Skin epidermis (tissue), 12 donors: ENCODE measurements at regions not wholly inside any gene's neighbourhood (a gene's known extent, or its start where the extent isn't known, plus 50 kb on each side); places are given as distances from the start of the nearest gene placed in this dataset.
"Not testable (repeated sequence)": the region's sequence is repeated elsewhere in the genome, so short reads cannot be mapped to it uniquely, and the experiment has no call there.

Experiments
- H3K27ac ChIP-seq, 21 experiments: fragments of 200-600 bp; sonication (generic) in 11 of 21; one replicate each; pipeline ENCODE4 v1.5.0; 2020; ENCODE audit warnings: mild to moderate bottlenecking in 3 of 21, inconsistent platforms in 2 of 21, moderate library complexity in 2 of 21
- H3K4me3 ChIP-seq, 7 experiments: fragments of 200-600 bp; sonication (generic) in 2 of 7; one replicate each; pipeline ENCODE4 v1.5.0; 2020; ENCODE audit warnings: inconsistent platforms in 2 of 7, mild to moderate bottlenecking in 2 of 7, moderate library complexity in 1 of 7

DNA sequence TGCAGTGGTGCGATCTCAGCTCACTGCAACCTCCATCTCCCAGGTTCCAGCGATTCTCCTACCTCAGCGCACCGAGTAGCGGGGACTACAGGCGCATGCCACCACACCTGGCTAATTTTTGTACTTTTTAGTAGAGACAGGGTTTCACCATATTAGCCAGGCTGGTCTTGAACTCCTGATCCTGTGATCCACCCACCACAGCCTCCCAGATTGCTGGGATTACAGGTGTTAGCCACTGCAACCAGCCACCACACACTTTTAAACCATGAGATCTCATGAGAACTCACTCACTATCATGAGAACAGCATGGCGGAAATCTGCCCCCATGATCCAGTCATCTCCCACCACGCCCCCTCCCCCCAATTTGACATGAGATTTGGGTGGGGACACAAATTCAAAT, 636.9 kb downstream of the MCTP2 start:
- H3K27ac ChIP-seq, H3K4me3 ChIP-seq: not testable (repeated sequence)

- Histone ChIP-seq H3K4me3 (no peak overlapping the region), H3K27ac (no peak overlapping the region)
Measured at GRCh38 chr15:94875550-94875949, 644.2 kb downstream of the MCTP2 start.

DNA sequence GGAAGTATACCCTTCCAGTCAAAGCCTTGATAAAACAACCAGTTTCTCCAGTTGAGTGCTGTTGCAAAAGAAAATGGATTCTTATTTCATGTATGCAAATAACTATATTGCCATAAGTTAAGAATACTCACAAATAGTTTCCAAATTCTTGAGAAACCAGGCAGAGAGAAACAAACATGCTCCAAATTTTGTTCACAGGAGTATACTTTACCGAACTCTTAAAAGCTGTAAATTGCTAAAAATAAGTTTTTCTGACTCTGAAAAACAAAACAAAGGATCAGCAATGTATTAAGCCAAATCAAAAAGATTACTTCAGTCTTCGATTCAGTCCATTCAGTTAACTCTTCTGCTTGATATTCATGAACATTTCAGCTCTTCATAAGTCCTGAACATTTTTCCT, 646.5 kb downstream of the MCTP2 start:
- H3K4me3 ChIP-seq = no peak overlapping the region
- no peak overlapping the region for H3K27ac ChIP-seq

DNA sequence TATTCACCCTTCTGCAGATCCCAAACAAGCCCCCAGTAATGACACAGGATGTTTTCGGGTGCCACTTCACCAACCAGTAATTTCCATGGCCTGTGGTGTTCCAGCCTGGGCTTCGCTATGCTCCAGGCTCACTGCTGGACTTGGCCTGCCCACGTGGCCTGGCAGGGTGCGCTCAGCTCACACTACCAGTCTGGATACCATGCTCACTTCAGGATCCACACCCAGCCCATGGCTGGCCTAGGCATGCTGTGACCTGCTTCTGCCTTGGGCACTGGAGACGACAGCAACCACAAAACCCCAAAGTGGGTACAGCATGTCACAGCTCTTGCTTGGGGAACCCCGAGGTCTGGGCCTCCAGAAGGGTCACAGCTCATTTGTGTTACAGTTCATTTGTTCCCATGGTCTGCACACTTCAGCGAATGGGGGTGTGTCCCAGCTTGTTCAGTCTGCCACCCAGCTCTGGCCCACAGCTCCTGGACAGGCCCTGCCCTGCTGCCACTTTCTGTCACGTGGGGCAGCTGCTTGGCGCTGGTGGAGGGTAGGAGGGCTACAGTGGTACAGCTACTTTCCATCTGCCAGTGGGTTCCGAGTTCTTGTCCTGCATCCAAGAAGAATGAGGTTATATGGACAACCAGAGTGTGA, 650.8 kb downstream of the MCTP2 start:
- Histone ChIP-seq H3K4me3 (no peak overlapping the region), H3K27ac (no peak overlapping the region)

DNA sequence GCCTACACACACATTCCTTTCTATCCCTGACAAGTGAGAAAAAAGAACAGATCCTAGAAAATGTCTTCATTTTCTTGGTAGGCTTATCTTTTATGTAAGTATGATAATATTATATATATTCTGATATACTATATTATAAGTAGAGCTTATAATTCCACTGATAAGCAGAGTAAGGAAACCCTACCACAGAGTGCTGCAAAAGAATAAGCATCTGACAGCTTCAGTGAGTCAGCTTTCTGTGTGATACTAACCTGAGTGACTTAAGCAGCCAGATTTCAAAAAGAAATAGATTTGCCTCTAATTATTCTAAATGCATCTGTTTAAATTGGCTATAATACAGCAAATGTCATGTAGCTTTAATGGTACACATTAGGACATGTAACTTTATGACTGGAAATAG, 656.0 kb downstream of the MCTP2 start:
- H3K27ac ChIP-seq = no peak overlapping the region
- no peak overlapping the region for H3K4me3 ChIP-seq

GRCh38 chr15:94889153-94889552, 657.8 kb downstream of the MCTP2 start:
- Histone ChIP-seq H3K4me3 (no peak overlapping the region), H3K27ac (no peak overlapping the region)

- no peak overlapping the region for H3K4me3 ChIP-seq
- H3K27ac ChIP-seq = no peak overlapping the region
Measured at GRCh38 chr15:94893091-94893490, 661.7 kb downstream of the MCTP2 start.

DNA sequence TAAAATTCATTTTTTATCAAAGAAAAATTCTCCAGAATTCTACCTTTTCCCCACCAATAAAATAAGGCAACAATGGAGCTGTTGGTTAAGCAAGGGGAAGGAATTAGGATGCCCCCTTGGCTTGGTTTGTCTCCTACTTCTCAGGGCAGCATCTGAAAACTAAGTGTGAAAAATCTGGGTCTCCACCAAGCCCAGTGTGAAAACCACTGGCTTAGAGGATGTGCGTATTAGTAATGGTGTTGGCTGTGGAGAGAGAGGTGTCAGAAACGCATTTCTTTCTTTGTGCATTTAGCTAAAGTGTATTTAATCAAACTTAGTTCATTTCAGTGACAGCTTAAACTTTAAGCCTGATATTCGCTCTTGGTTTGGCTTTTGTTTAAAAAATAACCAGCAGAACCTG, 662.7 kb downstream of the MCTP2 start:
- Histone ChIP-seq H3K4me3 (no peak overlapping the region), H3K27ac (no peak overlapping the region)

DNA sequence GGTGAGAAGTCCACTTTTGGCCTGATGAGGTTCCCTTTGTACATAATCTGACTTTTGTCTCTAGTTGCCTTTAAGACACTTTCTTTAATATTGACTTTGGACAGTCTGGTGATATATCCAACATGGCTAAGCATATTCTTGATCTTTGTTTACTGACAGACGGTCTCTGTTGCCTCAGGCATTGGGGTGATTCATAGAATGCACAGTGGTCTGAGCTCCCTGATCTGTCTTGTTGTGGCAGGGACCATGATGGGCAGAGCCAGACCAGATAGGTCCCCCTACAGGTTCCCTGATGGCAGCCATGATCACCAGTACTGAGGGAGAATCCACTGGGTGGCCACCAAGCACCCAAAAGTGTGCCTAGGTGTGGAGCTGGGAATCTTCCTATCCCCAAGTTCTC, 678.1 kb downstream of the MCTP2 start:
- H3K4me3 ChIP-seq = no peak overlapping the region
- no peak overlapping the region for H3K27ac ChIP-seq

DNA sequence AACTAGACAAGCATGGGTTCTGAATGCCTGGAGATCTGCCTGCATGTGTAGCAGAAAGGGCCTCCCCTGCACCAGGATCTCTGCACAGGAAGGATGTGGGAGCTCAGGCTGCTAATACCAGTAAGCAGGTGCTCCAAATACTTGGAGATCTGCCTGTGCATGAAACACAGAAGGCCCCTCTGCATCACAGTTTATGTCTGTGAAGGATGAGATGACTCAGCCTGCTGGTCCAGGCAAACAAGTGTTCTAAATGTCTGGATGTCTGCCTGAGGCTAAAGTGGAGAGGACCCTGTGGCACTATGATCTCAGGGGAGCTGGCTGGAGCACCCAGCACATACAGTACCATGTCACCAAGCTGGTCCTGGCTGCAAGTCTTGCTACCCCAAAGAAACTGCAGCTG, 678.8 kb downstream of the MCTP2 start:
- no peak overlapping the region for H3K27ac ChIP-seq
- H3K4me3 ChIP-seq = no peak overlapping the region

- Histone ChIP-seq H3K4me3 (no peak overlapping the region), H3K27ac (no peak overlapping the region)
Measured at GRCh38 chr15:94912760-94913159, 681.4 kb downstream of the MCTP2 start.

GRCh38 chr15:94917068-94917467, 685.7 kb downstream of the MCTP2 start:
- Histone ChIP-seq H3K27ac (no peak overlapping the region), H3K4me3 (no peak overlapping the region)

DNA sequence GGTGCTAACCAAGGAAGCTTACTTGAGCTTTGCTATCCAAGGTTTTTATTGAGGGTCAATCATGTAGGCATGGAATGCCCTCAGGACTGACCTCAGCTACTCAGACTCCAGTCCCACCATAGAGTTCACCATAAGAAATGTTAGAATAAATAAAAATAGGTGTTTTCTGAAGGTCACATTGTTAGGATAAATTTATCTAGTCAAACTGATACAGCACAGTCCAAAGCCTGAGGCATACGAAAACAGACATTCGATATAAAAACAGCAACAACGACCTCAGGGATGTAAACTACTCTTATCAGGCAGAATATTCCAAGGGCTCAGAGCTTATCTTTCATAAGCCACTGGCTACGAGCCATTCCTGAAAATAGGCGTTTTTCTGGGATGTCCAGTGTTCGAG, 690.6 kb downstream of the MCTP2 start:
- Histone ChIP-seq H3K4me3 (no peak overlapping the region), H3K27ac (no peak overlapping the region)

GRCh38 chr15:94924057-94924456, 692.7 kb downstream of the MCTP2 start:
- H3K27ac ChIP-seq = no peak overlapping the region
- H3K4me3 ChIP-seq = no peak overlapping the region

GRCh38 chr15:94924971-94925598, 693.7 kb downstream of the MCTP2 start:
- no peak overlapping the region for H3K4me3 ChIP-seq
- H3K27ac ChIP-seq = no peak overlapping the region

DNA sequence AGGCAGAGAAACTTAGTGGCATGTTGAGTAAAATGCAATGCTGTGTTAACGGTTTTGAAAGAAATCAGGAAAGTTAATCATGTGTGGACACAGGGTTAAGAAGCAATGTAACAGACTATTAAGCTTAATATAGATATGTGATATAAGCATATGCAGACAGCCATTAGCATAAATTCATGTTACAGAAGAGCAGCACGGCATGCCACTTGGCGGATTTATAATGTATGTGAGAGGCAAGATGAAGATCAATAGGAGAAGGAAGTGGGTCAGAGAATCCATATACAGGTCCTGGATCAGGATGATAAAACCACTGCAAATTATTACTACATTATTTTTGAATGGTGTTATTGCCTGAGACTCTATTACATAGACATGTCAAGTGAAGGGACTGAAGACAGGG, 694.3 kb downstream of the MCTP2 start:
- no peak overlapping the region for H3K27ac ChIP-seq

DNA sequence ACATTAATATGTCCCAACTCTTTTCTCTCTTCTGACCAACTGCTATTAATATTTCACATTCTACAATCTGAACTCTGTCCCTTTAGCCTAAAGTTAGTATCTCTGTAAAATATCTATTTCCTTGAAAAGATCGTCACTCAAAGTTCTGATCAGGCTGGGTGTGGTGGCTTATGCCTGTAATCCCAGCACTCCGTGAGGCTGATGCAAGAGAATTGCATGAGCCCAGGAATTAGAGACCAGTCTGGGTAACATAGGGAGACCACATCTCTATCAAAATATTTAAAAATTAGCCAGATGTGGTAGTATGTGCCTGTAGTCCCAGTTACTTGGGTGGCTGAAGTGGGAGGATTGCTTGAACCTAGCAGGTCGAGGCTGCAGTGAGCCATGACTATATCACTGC, 695.6 kb downstream of the MCTP2 start:
- Histone ChIP-seq H3K27ac (no peak overlapping the region), H3K4me3 (no peak overlapping the region)

More for the DNA sequence above, 694.3 kb downstream of the MCTP2 start:
- no peak overlapping the region for H3K4me3 ChIP-seq

DNA sequence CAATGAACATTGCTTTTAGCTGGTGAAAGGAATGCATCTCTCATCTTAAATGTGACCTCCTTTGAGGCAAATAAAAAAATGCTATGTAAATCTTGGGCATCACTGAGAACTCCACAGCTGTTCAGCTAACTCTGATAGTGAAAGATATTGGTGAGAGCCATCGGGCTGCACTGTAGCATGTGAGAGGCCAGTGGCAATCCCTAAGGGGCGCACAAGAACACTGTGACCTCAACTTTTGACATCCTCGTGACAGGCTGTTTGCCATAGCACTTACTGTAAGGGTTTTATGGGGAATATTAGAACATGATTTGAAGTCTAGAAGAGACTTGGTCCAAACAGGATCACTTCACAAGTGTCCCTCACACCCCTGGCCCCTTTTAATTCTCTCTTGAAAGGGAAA, 697.9 kb downstream of the MCTP2 start:
- Histone ChIP-seq H3K4me3 (no peak overlapping the region), H3K27ac (no peak overlapping the region)

DNA sequence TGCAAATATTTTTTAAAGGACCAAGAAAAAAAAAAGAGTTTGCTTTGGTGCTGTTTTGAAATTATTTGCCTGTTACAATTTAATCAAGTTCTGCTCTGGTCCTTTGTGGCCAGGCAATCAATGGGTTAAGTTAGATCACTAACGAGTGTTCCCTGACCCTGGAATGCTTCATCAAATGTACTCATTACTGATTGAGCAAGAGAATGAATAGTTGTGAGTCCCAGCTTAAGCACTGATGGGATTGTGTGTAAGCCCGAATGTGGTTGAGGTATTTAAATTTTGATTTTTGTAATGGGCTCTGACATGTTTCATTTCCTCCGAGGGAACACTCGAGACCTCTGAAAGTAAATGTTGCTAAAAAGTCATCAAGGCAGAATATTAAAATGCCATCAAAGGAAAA, 699.1 kb downstream of the MCTP2 start:
- no peak overlapping the region for H3K27ac ChIP-seq
- H3K4me3 ChIP-seq = no peak overlapping the region

- Histone ChIP-seq H3K27ac (no peak overlapping the region), H3K4me3 (no peak overlapping the region)
Measured at GRCh38 chr15:94930960-94931359, 699.6 kb downstream of the MCTP2 start.

DNA sequence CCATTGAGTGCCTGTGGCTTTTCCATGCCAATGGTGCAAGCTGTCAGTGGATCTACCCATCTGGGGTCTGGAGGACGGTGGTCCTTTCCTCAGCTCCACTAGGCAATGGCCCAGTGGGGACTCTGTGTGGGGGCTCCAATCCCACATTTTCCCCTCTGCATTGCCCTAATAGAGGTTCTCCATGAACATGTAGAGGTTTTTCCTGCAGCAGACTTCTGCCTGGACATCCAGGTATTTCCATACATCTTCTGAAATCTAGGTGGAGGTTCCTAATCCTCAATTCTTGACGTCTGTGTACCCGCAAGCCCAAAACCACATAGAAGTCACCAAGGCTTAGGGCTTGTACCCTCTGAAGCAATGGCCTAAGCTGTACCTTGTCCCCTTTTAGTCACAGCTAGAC, 703.1 kb downstream of the MCTP2 start:
- Histone ChIP-seq H3K27ac (no peak overlapping the region), H3K4me3 (no peak overlapping the region)

DNA sequence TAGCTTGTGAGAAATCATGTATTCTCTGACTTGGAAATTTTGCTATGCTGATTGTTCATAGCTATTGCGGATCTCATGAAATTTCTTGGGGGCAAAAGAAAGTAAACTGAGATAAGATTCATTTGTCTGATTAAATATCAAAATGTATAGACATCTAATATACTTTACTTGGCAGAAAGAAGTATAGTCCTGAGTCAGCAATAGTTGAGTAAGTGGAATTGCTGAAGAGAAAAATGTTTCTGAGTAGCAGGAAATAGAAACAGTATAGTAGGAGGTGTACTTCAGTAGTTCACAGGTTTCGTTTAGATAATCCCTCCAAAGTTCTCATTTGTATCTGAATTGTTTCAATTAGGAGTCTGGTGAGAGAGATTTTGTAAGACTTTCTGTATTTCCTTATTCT, 705.9 kb downstream of the MCTP2 start:
- Histone ChIP-seq H3K4me3 (no peak overlapping the region), H3K27ac (no peak overlapping the region)
